ENCODE measurements at regions not wholly inside any gene's neighbourhood (a gene's known extent, or its start where the extent isn't known, plus 50 kb on each side); places are given as distances from the start of the nearest gene placed in this dataset.
"Not testable (repeated sequence)": the region's sequence is repeated elsewhere in the genome, so short reads cannot be mapped to it uniquely, and the experiment has no call there.

DNA sequence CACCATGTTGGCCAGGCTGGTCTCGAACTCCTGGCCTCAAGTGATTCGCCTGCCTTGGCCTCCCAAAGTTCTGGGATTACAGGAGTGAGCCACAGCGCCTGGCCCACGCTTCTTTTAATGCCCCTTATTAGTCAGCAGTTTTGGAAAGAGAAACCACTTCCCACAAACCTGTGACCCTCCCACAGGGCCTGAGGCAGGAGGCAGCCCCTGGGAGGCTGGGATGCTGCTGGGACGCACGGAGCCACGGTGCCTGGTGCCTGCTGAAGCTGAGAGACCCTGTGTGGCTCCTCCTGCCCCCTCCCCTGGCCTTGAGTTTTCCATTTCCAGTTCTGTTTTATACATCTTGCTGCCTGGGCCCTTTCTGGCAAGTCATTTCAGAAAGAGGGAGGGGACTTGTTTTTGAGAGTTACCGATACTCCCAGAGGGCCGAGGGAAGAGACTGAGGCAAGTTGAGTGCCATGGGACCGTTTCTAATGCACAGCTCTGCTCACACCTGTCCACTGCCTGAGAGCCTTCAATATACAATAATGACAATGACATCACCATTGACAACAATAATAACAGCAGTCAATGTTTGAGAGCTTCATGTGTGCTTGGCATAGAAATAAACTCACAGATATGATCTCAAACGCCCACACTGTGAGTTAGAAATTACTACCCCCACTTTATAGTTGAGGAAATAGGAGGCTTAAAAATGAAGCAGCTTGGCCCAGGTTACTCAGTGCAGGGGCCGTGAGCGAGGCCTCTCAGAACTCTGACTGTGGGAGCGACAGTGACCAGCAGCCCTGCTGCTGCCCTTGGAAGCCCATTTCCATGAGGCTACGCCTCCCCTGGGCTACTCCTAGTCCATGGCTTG lies 78.1 kb upstream of the YWHAQ start:
- no peak for DNase-seq (ENCODE audit: low spot score)

DNA sequence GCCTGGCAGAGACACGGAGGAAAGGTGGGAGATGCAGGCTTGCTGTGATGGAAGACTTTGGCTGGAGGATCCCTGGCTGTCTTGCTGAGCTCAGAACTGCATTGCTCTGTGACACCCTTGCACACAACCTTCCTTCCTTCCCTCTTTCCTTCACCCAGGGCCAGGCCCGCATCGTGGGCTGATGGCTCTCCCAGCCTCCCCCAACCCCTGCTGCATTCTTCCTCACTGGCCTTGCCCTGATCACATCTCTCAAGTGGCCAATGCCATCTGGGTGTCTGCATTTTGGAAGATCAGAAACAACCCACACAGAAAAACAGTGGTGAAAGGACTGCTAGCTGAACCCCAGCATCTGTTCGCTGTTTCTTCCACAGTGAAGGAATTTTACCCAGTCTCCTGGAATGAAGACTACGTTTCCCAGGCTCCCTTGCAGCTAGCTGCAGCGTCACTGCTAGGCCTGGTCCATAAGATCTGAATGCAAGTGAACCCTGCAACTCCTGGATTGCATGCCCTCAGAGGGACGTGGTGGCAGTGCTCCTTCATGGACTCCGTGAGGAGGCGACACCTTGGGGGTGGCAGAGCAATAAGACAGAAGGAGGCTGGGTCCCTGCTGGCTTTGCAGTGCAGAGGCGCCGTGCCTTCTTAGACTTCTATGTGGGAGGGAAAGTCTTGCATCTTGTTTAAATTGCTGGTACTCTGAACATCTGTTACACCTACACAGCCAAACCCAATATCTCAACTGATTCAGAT lies 78.9 kb upstream of the YWHAQ start:
- DNase-seq (ENCODE audit: low spot score) = no peak

DNA sequence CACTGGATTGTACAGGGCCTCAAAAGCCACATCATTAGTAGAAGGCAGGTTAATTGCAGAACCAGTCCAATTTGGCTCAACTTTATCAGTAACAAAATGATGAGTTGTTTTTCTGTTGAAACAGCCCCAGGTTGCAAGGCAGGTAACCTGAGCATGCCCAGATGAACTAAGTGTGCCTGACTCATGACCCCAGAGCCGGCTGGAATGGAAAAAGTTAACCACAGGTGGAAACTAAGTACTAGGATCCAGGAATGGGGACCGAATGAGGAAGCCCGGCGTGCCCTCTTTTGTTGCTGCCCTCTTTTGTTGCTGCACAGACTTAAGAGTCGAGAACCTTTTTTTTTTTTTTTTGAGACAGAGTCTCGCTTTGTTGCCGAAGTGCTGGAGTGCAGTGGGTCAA lies 79.5 kb upstream of the YWHAQ start:
- DNase-seq (ENCODE audit: low spot score) = no peak

DNA sequence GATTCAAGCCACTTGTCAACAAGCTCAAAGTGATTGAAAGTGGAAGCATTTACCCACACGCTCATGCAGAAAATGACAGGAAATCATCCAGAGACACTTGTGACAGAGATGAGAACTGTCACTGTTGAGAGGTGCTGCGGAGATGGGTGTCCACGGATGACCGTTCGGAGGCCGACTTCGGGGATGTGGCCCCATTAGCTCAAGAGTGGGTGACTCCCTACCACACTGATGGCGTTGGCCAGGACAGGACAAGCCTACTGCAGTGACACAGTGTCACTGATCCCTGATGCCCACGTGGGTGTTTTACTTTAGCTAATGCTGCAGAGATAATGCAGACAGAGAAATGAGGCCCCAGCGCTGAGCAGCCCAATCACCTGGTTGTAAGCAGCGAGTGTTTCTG lies 81.5 kb upstream of the YWHAQ start:
- DNase-seq (ENCODE audit: low spot score) = no peak

DNA sequence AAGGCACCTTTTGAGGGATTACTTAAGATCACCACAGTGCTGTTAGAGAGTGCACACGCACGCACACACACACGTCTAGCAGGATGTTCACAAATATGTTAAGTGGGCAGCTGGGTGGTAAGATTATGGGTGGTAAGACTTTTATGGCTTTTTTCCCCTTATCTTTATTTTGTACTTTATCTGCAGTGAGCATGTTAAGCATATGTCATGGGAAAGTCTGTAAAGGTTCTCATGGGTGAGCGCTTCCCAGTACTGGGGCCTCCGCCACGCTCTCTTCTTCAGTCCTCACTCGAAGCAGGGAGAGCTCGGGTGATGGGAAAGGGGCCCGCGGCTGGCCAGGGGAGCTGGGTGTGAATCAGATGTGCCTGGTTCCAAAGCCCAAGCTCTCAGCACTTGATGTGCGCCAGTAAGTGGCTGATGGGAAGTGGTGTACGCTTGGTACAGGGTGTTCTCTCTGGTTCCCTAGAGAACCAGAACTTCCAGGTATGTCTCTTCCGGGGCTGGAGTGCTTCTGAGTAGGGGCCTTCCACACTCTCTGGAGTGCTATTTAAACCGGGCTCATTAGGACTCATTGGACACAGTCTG lies 83.9 kb upstream of the YWHAQ start:
- no peak for DNase-seq (ENCODE audit: low spot score)

DNA sequence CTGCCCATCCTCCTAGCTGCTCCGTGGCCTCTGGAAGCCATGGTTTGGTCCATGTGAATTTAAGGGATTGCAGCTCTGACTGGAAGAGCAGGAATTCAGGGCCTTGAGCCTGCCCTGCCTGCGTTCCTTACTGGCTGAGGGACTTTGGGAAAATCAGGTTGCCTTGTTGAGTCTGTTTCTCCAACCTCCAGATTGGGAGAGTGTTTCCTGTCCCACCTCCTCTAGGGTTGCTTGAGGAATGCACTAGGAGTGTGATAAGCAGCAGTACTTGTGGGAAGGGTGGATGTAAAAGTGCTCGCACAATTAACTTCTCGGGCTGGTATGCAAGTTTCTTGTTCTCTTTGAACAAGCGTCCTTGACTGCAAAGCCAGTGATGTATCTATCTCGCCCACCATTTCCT lies 84.4 kb upstream of the YWHAQ start:
- no peak for DNase-seq (ENCODE audit: low spot score)

DNA sequence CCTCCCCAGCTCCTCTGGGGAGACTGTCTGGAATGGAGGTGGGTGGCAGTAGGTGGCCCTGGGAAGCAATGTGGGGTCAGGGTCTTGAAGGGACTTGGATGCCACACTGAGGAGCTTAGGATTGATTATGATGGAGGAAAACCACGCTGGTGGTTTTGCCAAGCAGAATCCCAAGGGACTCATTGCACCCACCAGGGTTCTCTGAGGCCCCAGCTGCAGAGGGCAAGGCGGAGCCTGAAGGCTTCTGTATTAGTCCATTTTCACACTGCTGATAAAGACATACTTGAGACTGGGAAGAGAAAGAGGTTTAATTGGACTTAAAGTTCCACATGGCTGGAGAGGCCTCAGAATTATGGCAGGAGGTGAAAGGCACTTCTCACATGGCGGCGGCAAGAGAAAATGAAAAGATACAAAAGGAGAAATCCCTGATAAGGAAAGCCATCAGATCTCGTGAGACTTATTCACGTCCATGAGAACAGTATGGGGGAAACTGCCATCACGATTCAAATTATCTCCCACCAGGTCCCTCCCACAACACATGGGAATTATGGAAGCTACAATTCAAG lies 87.2 kb upstream of the YWHAQ start:
- DNase-seq (ENCODE audit: low spot score) = no peak

DNA sequence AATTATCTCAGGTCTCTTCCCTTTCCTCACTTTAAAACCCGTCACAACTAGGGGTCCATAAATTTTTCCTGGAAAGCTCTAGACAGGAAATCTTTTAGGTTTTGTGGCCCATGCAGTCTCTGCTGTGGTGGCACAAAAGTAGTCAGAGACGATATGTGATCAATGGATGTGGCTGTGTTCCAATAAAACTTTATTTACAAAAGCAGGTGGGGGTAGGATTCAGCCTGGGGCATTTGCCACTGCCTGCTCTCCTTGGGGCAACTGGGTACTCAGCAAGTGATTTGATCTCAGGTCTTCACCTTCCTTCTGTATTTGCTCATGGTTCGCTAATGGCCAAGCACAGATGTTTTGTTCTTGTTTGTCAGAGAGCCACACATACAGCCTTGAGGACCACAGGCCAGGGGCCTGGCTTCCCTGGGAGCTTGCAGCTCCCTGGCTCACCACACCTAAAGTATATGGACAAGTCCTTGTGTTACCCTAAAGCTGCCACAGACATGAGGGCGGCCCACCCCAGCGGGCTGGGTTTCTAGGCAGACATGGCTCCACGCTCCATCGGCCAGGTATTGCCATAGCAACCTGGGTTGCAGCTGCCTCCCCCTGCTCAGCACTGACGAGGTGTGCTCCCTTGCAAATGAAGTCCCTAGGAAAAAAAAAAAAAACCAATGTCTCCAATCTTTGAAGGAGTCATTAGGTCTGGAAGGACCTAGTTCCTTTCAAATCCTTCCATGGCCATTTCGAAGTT lies 89.7 kb upstream of the YWHAQ start:
- no peak for DNase-seq (ENCODE audit: low spot score)

DNA sequence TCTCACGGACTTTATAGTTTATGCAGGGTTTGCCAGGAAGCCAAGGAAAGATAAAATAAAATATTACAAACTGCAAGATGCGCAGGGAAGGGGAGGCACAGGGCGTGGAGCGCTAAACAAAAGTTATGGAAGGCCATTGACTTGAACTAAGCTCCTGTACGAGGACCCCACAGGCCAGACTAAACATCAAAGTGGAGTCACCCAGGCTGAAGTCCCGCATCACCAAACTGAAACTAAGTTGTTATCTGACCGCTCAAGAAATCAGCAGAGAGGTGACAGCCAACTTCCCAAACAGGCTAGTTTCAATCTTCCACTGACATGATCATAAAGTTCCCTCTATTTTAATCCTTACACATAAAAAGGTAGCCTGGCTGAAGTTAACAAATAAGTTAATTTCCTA lies 90.5 kb upstream of the YWHAQ start:
- no peak for DNase-seq (ENCODE audit: low spot score)

DNA sequence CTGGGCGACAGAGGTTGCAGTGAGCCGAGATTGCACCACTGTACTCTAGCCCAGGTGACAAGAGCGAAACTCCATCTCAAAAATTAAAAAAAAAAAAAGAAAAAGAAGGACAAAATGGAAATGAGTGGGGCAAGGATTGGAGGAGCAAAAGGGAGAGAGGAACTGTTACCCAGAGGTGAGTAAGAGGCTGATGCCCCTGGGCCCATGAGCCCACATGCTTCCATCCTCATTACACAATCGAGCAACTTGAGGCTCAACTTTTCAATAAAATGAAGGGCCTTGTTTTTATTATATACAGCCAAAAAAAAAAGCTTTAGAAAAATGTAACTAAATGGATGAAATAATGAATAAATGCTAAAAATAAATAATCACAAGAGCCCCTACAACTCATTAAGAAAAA lies 91.7 kb upstream of the YWHAQ start:
- DNase-seq (ENCODE audit: low spot score) = no peak

DNA sequence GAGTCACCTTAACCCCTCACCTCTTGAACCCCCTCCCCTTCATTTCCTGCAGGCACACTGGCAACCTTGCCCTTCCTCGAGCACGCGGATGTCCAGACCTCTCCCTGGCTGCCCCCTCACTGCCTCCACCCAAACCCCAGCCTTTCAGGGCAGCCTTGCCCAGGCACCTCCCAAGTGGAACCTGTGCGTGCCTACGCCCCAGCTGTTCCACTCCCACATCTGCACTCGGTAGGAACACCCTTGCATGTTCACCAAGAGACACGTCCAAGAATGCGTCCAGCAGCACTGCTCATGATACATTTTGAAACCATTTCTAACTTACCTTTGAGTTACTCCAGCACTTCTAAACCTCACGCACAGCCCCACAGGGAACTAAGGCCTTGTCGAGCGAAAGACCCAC lies 93.8 kb upstream of the YWHAQ start:
- DNase-seq (ENCODE audit: low spot score) = no peak

DNA sequence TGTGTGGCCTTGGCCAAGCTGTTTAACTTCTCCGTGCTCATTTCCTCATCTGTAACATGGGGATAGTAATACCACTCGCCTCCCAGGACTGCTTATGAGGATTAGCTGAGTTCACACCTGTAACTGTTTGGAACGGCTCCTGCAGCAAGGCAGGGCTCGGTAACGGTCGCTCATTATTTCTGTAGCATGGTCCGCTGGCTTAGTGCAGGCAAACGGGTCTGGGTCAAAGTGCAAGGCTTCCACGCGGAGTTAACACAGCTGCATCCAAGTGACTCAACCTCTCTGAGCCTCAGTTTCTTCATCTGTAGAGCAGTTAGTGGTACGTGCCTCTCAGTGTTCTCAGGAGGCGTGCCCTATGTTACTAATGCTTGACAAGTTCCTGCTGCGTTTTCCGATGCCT lies 94.3 kb upstream of the YWHAQ start:
- DNase-seq (ENCODE audit: low spot score) = no peak

DNA sequence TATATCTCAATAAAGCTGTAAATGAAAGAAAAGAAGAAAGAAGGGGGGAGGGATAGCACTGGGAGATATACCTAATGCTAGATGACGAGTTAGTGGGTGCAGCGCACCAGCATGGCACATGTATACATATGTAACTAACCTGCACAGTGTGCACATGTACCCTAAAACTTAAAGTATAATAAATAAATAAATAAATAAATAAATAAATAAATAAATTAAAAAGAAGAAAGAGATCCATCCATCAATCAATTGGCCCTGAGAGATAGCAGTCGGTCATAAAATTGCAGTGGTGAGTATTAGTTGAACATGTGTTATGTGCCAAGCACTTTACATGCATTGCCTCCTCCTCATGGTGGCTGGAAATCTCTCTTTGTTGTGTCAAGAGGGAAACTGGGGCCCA lies 95.2 kb upstream of the YWHAQ start:
- not testable (repeated sequence) for DNase-seq (ENCODE audit: low spot score)

DNA sequence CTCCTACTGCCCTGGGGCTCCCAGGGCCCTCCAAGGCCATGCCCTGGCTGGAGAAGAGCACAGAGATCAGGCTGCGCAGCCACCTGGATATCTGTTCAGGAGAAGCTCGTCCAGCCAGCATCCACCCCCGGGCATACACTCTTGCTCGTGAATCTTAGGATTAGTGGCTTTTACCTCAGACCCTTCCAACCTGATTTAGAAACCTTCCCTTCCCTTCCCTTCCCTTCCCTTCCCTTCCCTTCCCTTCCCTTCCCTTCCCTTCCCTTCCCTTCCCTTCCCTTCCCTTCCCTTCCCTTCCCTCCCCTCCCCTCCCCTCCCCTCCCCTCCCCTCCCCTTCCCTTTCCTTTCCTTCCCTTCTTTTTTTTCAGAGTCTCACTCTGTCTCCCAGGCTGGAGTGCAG lies 99.7 kb upstream of the YWHAQ start:
- not testable (repeated sequence) for DNase-seq (ENCODE audit: low spot score)

DNA sequence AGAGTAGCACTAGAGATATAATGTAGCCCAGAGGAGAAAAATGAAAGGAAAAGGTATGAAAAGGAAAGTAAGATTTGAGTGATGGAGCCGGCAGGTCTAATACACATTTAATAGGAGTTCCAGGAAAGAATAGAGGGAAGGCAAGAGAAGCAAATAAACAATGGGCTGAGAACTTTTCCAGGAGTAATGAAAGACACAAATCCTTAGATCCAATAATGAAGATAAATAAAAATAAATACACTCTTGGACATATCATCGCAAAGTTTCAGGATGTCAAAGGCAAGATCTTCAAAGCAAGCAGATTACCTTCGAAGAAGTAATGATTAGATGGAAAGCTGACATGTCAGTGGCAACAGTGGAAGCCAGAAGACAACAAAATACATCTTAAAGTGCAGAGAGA lies 102.0 kb upstream of the YWHAQ start:
- no peak for DNase-seq (ENCODE audit: low spot score)

DNA sequence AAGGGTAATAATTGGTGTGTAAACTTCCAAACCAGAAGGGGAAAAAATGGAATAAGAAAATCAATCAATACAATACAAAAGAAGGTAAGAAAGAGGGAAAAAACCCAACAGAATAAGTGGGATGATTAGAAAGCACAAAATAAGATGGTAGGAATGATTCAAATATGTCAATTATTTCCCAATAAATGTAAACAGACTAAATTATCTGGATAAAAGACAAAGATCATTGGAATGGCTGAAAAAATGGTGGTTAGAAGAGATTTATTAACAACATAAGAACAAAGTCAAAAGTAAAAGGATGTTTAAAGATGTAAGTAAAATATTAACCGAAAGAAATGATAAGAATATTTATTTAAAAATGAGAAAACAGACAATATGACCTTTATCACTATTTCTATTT lies 103.5 kb upstream of the YWHAQ start:
- DNase-seq (ENCODE audit: low spot score) = no peak

DNA sequence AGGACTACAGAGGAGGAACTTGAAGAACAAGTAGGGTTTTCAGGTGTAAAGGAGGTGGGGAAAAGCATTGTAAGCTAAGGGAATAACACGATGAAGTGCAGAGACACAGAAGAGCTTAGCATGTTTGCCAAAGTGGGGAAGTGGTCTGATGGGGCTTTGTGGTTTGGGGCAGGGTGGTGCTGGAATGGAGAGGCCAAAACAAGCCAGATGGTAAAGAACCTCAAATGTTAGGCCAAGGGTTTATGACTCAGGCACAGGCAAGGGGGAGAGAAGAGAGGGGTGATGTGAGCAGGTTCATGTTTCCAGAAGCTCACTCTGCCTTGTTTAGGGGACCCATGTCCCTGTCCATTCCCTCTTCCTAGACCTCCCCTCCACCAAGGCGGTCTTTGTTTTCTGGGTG lies 104.5 kb upstream of the YWHAQ start:
- DNase-seq (ENCODE audit: low spot score) = no peak

DNA sequence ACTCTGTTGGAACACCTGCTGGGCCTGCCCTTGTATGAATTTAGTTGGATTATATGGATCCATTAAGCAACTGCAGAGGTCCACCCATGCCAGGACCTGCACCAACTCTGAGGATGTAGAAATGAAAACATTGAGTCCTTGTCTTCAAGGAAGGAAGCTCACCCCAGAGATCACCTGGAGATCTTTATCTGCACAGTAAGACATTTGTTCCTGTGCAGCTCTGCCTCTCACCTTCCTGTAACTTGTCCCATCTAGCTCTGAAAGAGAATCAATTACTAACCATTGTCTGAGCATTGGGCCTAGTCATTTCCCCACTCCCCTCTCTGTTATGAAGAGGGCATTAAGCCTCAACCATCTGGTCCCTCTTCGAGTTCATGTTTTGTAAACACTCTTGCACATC lies 105.2 kb upstream of the YWHAQ start:
- no peak for DNase-seq (ENCODE audit: low spot score)

DNA sequence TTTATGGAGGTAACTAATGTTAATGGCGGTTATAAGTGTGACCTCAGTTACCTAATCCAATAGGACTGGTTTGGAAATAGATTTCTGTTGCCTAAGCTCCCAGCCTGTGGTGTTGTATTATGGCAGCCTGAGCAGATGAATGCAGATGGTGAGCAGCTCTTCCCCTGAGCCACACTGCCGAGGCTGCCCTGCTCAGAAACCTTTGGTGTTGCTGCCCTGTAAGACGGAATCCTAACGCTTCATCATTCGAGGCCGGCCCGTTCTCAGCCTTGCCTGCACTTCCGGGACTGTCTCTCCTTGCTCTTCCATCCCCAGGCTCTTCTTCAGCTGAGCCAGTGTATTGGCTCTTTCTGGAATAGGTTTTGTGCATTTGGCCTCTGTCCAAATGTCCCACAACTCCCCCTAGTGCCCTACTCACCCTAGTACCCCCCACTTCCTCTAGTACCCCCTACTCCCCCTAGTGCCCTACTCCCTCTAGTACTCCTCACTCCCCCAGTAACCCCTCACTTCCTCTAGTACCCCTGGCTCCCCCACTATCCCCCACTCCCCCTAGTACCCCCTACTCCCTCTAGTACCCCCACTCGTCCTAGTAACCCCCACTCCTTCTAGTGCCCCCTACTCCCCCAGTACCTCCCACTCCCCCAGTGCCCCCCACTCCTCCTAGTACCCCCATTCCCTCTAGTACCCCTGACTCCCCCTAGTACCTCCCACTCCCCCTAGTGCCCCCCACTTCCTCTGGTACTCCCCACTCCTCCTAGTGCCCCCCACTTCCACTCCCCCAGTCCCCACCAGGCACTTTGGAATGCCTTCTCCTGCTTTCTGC lies 106.0 kb upstream of the TAF1B start:
- DNase-seq (ENCODE audit: low spot score) = no peak

DNA sequence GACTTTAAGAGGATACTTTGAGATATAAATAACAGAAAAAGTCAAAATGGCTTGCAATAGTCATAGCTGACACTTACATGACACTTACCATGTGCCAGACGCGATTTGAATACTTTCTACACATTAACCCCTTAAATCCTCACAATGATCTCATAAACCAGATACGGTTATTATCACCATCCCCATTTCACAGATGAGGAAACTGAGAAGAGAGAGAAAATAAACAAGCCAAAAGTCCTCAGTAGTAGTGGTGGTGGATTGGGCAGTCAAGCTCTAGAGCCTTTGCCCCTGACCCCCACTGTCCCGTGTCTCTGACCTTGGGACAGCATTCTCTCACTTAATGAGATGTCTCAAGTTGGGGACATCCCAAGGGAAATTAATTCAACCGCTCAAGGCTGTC lies 105.2 kb upstream of the TAF1B start:
- DNase-seq (ENCODE audit: low spot score) = no peak
